DOHH2 (cell line): ENCODE measurements at regions not wholly inside any gene's neighbourhood (a gene's known extent, or its start where the extent isn't known, plus 50 kb on each side); places are given as distances from the start of the nearest gene placed in this dataset.

Source experiments
- H3F3A ChIP-seq: fragments of 200-600 bp; sonication (generic), shearing (Covaris generic); 2 replicates; pipeline ENCODE4 v1.6.0; 2016; ENCODE audit warnings: antibody characterized with exemption, mild to moderate bottlenecking; ENCODE audit not compliant: control insufficient read depth, insufficient read depth
- H3K27ac ChIP-seq: fragments of 200-600 bp; sonication (generic); 2 replicates; pipeline ENCODE4 v1.5.1; 2014; ENCODE audit warnings: low read depth, mild to moderate bottlenecking, low read length, moderate library complexity
- H3K27me3 ChIP-seq: fragments of 200-600 bp; sonication (generic); 2 replicates; pipeline ENCODE4 v1.6.1; 2014; ENCODE audit warnings: mild to moderate bottlenecking, low read length, mixed read lengths; ENCODE audit not compliant: control insufficient read depth
- H3K36me3 ChIP-seq: fragments of 200-600 bp; sonication (generic); 2 replicates; pipeline ENCODE4 v1.6.1; 2014; ENCODE audit warnings: mild to moderate bottlenecking, low read length, moderate library complexity, mixed read lengths; ENCODE audit not compliant: control insufficient read depth
- H3K4me1 ChIP-seq: fragments of 200-600 bp; sonication (generic); 2 replicates; pipeline ENCODE4 v1.6.1; 2014; ENCODE audit warnings: mild to moderate bottlenecking, low read length, mixed read lengths; ENCODE audit not compliant: control insufficient read depth
- H3K4me2 ChIP-seq: fragments of 200-600 bp; sonication (generic); 2 replicates; pipeline ENCODE4 v1.6.0; 2014; ENCODE audit warnings: mild to moderate bottlenecking, low read length, moderate library complexity
- H3K4me3 ChIP-seq: fragments of 200-600 bp; sonication (generic); 2 replicates; pipeline ENCODE4 v1.5.1; 2014; ENCODE audit warnings: mild to moderate bottlenecking, low read length, mixed read lengths
- H3K79me2 ChIP-seq: fragments of 200-600 bp; sonication (generic); 2 replicates; pipeline ENCODE4 v1.6.1; 2014; ENCODE audit warnings: mild to moderate bottlenecking, low read length, mixed read lengths; ENCODE audit not compliant: control insufficient read depth
- H3K9me2 ChIP-seq: fragments of 200-600 bp; sonication (generic); replicated peaks from 2 replicates; pipeline ENCODE4 v1.6.1; 2014; ENCODE audit warnings: mild to moderate bottlenecking, low read length, mixed read lengths; ENCODE audit not compliant: control insufficient read depth
- H3K9me3 ChIP-seq: fragments of 200-600 bp; sonication (generic); 2 replicates; pipeline ENCODE4 v1.6.1; 2014; ENCODE audit warnings: antibody characterized with exemption, low read length, mixed read lengths; ENCODE audit not compliant: control insufficient read depth, insufficient read depth
- H4K20me1 ChIP-seq: fragments of 200-600 bp; sonication (generic); 2 replicates; pipeline ENCODE4 v1.6.0; 2014; ENCODE audit warnings: low read depth, mild to moderate bottlenecking, antibody characterized with exemption, low read length, moderate library complexity; ENCODE audit not compliant: control insufficient read depth, insufficient read depth
- CTCF ChIP-seq: fragments of 200-600 bp; sonication (generic); IDR thresholded peaks from one replicate; pipeline ENCODE4 v1.5.1; 2014; ENCODE audit warnings: antibody characterized with exemption, mild to moderate bottlenecking, low read depth, low read length; ENCODE audit not compliant: poor library complexity, severe bottlenecking
- EZH2phosphoT487 ChIP-seq: fragments of 200-600 bp; sonication (generic); IDR thresholded peaks from 2 replicates; pipeline ENCODE4 v1.6.1; 2017; ENCODE audit warnings: borderline replicate concordance, mild to moderate bottlenecking, antibody characterized with exemption, low read length, moderate library complexity, mixed read lengths

DNA sequence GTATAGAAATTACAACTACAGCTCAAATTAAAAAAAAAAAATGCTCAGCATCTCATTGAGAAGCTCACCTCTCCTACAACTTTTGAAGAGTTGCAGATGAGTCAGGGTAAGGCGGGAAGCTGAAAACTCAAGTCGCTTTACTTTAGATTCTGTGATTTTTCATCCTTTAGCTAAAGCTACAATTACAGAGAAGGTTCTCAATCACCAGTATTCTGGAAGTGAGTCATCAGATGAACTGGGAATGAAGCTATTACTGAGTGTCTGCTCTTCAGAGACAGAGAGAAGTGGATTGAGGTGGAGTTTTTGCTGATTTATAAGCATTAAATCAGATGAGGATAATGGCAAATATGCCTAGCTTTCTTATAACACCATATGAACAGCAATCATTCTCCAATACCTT is 91.9 kb downstream of the TFAP2A start:
- no peak overlapping the region for H3K4me3 ChIP-seq
- H3K79me2 ChIP-seq = no peaks in the 10 kb centered on the region
- no peak overlapping the region for H3K27ac ChIP-seq
- no peaks in the 10 kb centered on the region for H3K27me3 ChIP-seq
- H3K9me3 ChIP-seq = no peaks in the 10 kb centered on the region
- no peak overlapping the region for H3K4me2 ChIP-seq
- no peaks in the 10 kb centered on the region for H3K4me1 ChIP-seq
- no peaks in the 10 kb centered on the region for H3F3A ChIP-seq
- no peaks in the 10 kb centered on the region for H4K20me1 ChIP-seq
- no peaks in the 10 kb centered on the region for H3K9me2 ChIP-seq
- H3K36me3 ChIP-seq = no peaks in the 10 kb centered on the region
- TF ChIP-seq EZH2phosphoT487 = no peak
- TF ChIP-seq CTCF = no peak

GRCh38 chr6:10320291-10320690 is 94.6 kb downstream of the TFAP2A start:
- no peaks in the 10 kb centered on the region for H3K9me2 ChIP-seq
- TF ChIP-seq EZH2phosphoT487 = no peak
- TF ChIP-seq CTCF = no peak
- no peak overlapping the region for H3K4me3 ChIP-seq
- H4K20me1 ChIP-seq = no peaks in the 10 kb centered on the region
- H3K4me1 ChIP-seq = no peaks in the 10 kb centered on the region
- no peaks in the 10 kb centered on the region for H3K9me3 ChIP-seq
- no peaks in the 10 kb centered on the region for H3F3A ChIP-seq
- H3K79me2 ChIP-seq = no peaks in the 10 kb centered on the region
- no peaks in the 10 kb centered on the region for H3K27me3 ChIP-seq
- no peak overlapping the region for H3K27ac ChIP-seq
- no peak overlapping the region for H3K4me2 ChIP-seq
- H3K36me3 ChIP-seq = no peaks in the 10 kb centered on the region

- Histone ChIP-seq H3K9me2 (no peaks in the 10 kb centered on the region), H3K9me3 (no peaks in the 10 kb centered on the region), H3K4me2 (no peak overlapping the region), H3F3A (no peaks in the 10 kb centered on the region), H3K79me2 (no peaks in the 10 kb centered on the region), H4K20me1 (no peaks in the 10 kb centered on the region), H3K27me3 (no peaks in the 10 kb centered on the region), H3K4me1 (no peaks in the 10 kb centered on the region), H3K27ac (no peak overlapping the region), H3K36me3 (no peaks in the 10 kb centered on the region), H3K4me3 (no peak overlapping the region)
- TF ChIP-seq CTCF (no peak), EZH2phosphoT487 (no peak)
These were observed 98.5 kb downstream of the TFAP2A start for GRCh38 chr6:10316373-10316721.
